GM10248 (cell line): ENCODE measurements at regions not wholly inside any gene's neighbourhood (a gene's known extent, or its start where the extent isn't known, plus 50 kb on each side); places are given as distances from the start of the nearest gene placed in this dataset.

ENCODE experiments used
- CTCF ChIA-PET: fragments of 300-600 bp; sonication (Branson Sonifier 250); formaldehyde crosslinking; extraction: SDS; loops from one replicate; lab custom pipeline; 2021; ENCODE audit warnings: antibody characterized with exemption; lab: Yijun Ruan, JAX
- POLR2A ChIA-PET: fragments of 350-650 bp; sonication (Branson Sonifier 250); formaldehyde crosslinking; extraction: SDS; loops from one replicate; lab custom pipeline; 2020; ENCODE audit warnings: antibody characterized with exemption; lab: Yijun Ruan, JAX
- DNase-seq: peaks from one replicate; pipeline ENCODE4 v3.0.0; 2012; ENCODE audit errors: extremely low spot score
- CTCF ChIP-seq: IDR thresholded peaks from 2 replicates; pipeline ENCODE4 v1.5.1; 2012; ENCODE audit warnings: mild to moderate bottlenecking, low read depth; ENCODE audit errors: extremely low read depth, missing control alignments, control extremely low read depth

- CTCF ChIA-PET: no interaction called here
- no peak for DNase-seq
- TF ChIP-seq CTCF: no peak
- POLR2A ChIA-PET: no interaction called here
Measured at GRCh38 chr5:171692107-171692506, 93.5 kb upstream of the SMIM23 start.

- no peak for DNase-seq
- CTCF ChIA-PET: no interaction called here
- POLR2A ChIA-PET: no interaction called here
- no peak for TF ChIP-seq CTCF
Measured at GRCh38 chr5:171692936-171693335, 92.7 kb upstream of the SMIM23 start.

- CTCF ChIA-PET: no interaction called here
- no peak for TF ChIP-seq CTCF
- POLR2A ChIA-PET: no interaction called here
- no peak for DNase-seq
Measured at GRCh38 chr5:171693412-171693811, 92.2 kb upstream of the SMIM23 start.

- POLR2A ChIA-PET: no interaction called here
- CTCF ChIA-PET: no interaction called here
- no peak for DNase-seq
- TF ChIP-seq CTCF: no peak
Measured at GRCh38 chr5:171695804-171696203, 89.8 kb upstream of the SMIM23 start.

- POLR2A ChIA-PET: no interaction called here
- TF ChIP-seq CTCF: no peak
Measured at GRCh38 chr5:171697221-171698102, 88.2 kb upstream of the SMIM23 start.

GRCh38 chr5:171700318-171700912, 85.2 kb upstream of the SMIM23 start:
- POLR2A ChIA-PET: no interaction called here
- no peak for TF ChIP-seq CTCF
- CTCF ChIA-PET: no interaction called here
- DNase-seq: no peak

More at GRCh38 chr5:171697221-171698102, 88.2 kb upstream of the SMIM23 start:
- no peak for DNase-seq
- CTCF ChIA-PET: interaction anchor here (0.9 to 1.5 kb wide), 2 partner anchors 14 to 27 kb away, joined by 3 read pairs; no protein-coding TSS in a partner anchor
